H9 (cell line): ENCODE measurements at regions not wholly inside any gene's neighbourhood (a gene's known extent, or its start where the extent isn't known, plus 50 kb on each side); places are given as distances from the start of the nearest gene placed in this dataset.
A peak's percentile ranks its signal among the peaks of the same experiment; 100 is the strongest.

Experiments used
- DNase-seq: peaks from one replicate; pipeline ENCODE4 v3.0.0-alpha.2; 2017
- H2AFZ ChIP-seq: one replicate; pipeline ENCODE4 v1.6.1; 2013; ENCODE audit warnings: mild to moderate bottlenecking, low read length, control low read depth, moderate library complexity
- H2AK5ac ChIP-seq: 2 replicates; pipeline ENCODE4 v1.6.1; 2013; ENCODE audit warnings: low read length, control low read depth, mixed read lengths; ENCODE audit not compliant: insufficient read length
- H2BK120ac ChIP-seq: one replicate; pipeline ENCODE4 v1.6.1; 2013; ENCODE audit warnings: low read depth, mild to moderate bottlenecking, low read length, control low read depth, inconsistent platforms; ENCODE audit not compliant: poor library complexity, severe bottlenecking
- H2BK12ac ChIP-seq: 2 replicates; pipeline ENCODE4 v1.6.1; 2013; ENCODE audit warnings: low read length, control low read depth, mixed read lengths, low read depth; ENCODE audit not compliant: insufficient read length
- H2BK15ac ChIP-seq: 2 replicates; pipeline ENCODE4 v1.6.1; 2013; ENCODE audit warnings: low read depth, low read length, control low read depth
- H2BK20ac ChIP-seq: one replicate; pipeline ENCODE4 v1.6.1; 2013; ENCODE audit warnings: low read depth, mild to moderate bottlenecking, low read length, control low read depth, inconsistent platforms; ENCODE audit not compliant: poor library complexity, severe bottlenecking
- H2BK5ac ChIP-seq: 2 replicates; pipeline ENCODE4 v1.6.1; 2013; ENCODE audit warnings: low read length, control low read depth, mixed read lengths; ENCODE audit not compliant: insufficient read length
- H3K14ac ChIP-seq: 2 replicates; pipeline ENCODE4 v1.6.1; 2013; ENCODE audit warnings: low read length, control low read depth; ENCODE audit not compliant: insufficient read depth
- H3K18ac ChIP-seq: 2 replicates; pipeline ENCODE4 v1.6.1; 2013; ENCODE audit warnings: low read depth, mild to moderate bottlenecking, mixed read lengths, low read length, control low read depth; ENCODE audit not compliant: insufficient read length
- H3K23ac ChIP-seq: 2 replicates; pipeline ENCODE4 v1.6.1; 2013; ENCODE audit warnings: low read length, control low read depth, mixed read lengths, low read depth; ENCODE audit not compliant: insufficient read length
- H3K23me2 ChIP-seq: 2 replicates; pipeline ENCODE4 v1.6.1; 2013; ENCODE audit warnings: low read depth, mild to moderate bottlenecking, mixed read lengths, low read length, control low read depth; ENCODE audit not compliant: insufficient read length, poor library complexity, severe bottlenecking
- H3K27ac ChIP-seq: 2 replicates; pipeline ENCODE4 v1.5.1; 2013; ENCODE audit warnings: low read length, control low read depth, mixed read lengths, low read depth; ENCODE audit not compliant: insufficient read length
- H3K27me3 ChIP-seq: 2 replicates; pipeline ENCODE4 v1.6.1; 2013; ENCODE audit warnings: low read length, control low read depth, inconsistent platforms; ENCODE audit not compliant: insufficient read depth
- H3K4ac ChIP-seq: 2 replicates; pipeline ENCODE4 v1.6.1; 2013; ENCODE audit warnings: low read depth, mild to moderate bottlenecking, control low read depth, inconsistent platforms, low read length, moderate library complexity
- H3K4me1 ChIP-seq: 2 replicates; pipeline ENCODE4 v1.6.1; 2013; ENCODE audit warnings: low read length, control low read depth, inconsistent platforms; ENCODE audit not compliant: insufficient read depth
- H3K4me2 ChIP-seq: 2 replicates; pipeline ENCODE4 v1.6.1; 2013; ENCODE audit warnings: low read length, control low read depth, mixed read lengths; ENCODE audit not compliant: insufficient read length, insufficient read depth
- H3K56ac ChIP-seq: 2 replicates; pipeline ENCODE4 v1.6.1; 2013; ENCODE audit warnings: low read depth, mild to moderate bottlenecking, mixed read lengths, low read length, control low read depth; ENCODE audit not compliant: insufficient read length
- H3K79me1 ChIP-seq: 2 replicates; pipeline ENCODE4 v1.6.1; 2013; ENCODE audit warnings: low read depth, mild to moderate bottlenecking, moderate library complexity, low read length, control low read depth, inconsistent platforms; ENCODE audit not compliant: insufficient read depth, poor library complexity, severe bottlenecking
- H3K79me2 ChIP-seq: 2 replicates; pipeline ENCODE4 v1.6.1; 2013; ENCODE audit warnings: low read length, control low read depth, inconsistent platforms; ENCODE audit not compliant: insufficient read depth
- H3K9ac ChIP-seq: 2 replicates; pipeline ENCODE4 v1.6.1; 2013; ENCODE audit warnings: low read length, control low read depth, mixed read lengths; ENCODE audit not compliant: insufficient read length; ENCODE audit errors: extremely low read depth
- H3K9me3 ChIP-seq: one replicate; pipeline ENCODE4 v1.6.1; 2013; ENCODE audit warnings: low read depth, low read length, inconsistent platforms; ENCODE audit not compliant: control insufficient read depth
- H3T11ph ChIP-seq: one replicate; pipeline ENCODE4 v1.6.1; 2013; ENCODE audit warnings: mild to moderate bottlenecking, low read length, control low read depth, inconsistent platforms
- H4K20me1 ChIP-seq: one replicate; pipeline ENCODE4 v1.6.1; 2013; ENCODE audit not compliant: control insufficient read depth, insufficient read length, insufficient read depth
- H4K5ac ChIP-seq: 2 replicates; pipeline ENCODE4 v1.6.1; 2013; ENCODE audit warnings: low read depth, mild to moderate bottlenecking, mixed read lengths, low read length, control low read depth; ENCODE audit not compliant: insufficient read length
- H4K8ac ChIP-seq: replicated peaks from 2 replicates; pipeline ENCODE4 v1.6.1; 2013; ENCODE audit warnings: low read length, control low read depth, mixed read lengths, low read depth; ENCODE audit not compliant: insufficient read length
- H4K91ac ChIP-seq: 2 replicates; pipeline ENCODE4 v1.6.1; 2013; ENCODE audit warnings: low read depth, mild to moderate bottlenecking, moderate library complexity, mixed read lengths, low read length, control low read depth; ENCODE audit not compliant: insufficient read length
- H3K27ac Mint-ChIP-seq, 3 experiments: 2 replicates in 2 of 3; 3 replicates in 1 of 3; pipeline ENCODE4 v1.8.0; 2020 to 2021; ENCODE audit warnings: mixed read lengths in 3 of 3, mild to moderate bottlenecking in 1 of 3, moderate library complexity in 1 of 3
- H3K27me3 Mint-ChIP-seq: 2 replicates; pipeline ENCODE4 v1.8.0; 2021; ENCODE audit warnings: low read depth, mild to moderate bottlenecking, moderate library complexity, mixed read lengths
- H3K36me3 Mint-ChIP-seq, 3 experiments: 2 replicates in 2 of 3; 3 replicates in 1 of 3; pipeline ENCODE4 v1.8.0; 2020 to 2021; ENCODE audit warnings: low read depth in 3 of 3, mixed read lengths in 3 of 3; ENCODE audit not compliant: insufficient read depth in 1 of 3
- H3K4me1 Mint-ChIP-seq, 2 experiments: 2 replicates each; pipeline ENCODE4 v1.8.0; 2020; ENCODE audit warnings: mixed read lengths in 2 of 2
- H3K4me3 Mint-ChIP-seq, 2 experiments: 2 replicates in 1 of 2; 3 replicates in 1 of 2; pipeline ENCODE4 v1.8.0; 2020 to 2021; ENCODE audit warnings: mild to moderate bottlenecking in 2 of 2, mixed read lengths in 2 of 2, moderate library complexity in 1 of 2
- H3K9me3 Mint-ChIP-seq, 2 experiments: 2 replicates in 1 of 2; 3 replicates in 1 of 2; pipeline ENCODE4 v1.8.0; 2020; ENCODE audit warnings: mild to moderate bottlenecking in 2 of 2, mixed read lengths in 2 of 2, moderate library complexity in 1 of 2
- WGBS: extraction: QIAGEN DNeasy Blood & Tissue Kit; methylation state at CpG from one replicate; pipeline ENCODE4 v1.1.7; 2013; ENCODE audit warnings: missing lambda C conversion rate, low lambda C conversion rate, mixed read lengths; ENCODE audit not compliant: insufficient read length; ENCODE audit errors: extremely low coverage; 5-methylcytosine and 5-hydroxymethylcytosine counted together
- TF ChIP-seq, protein P1 (sequence below): fragments of 200-600 bp; sonication (generic); conservative IDR thresholded peaks from 3 replicates; pipeline ENCODE4 v1.8.0; 2021; ENCODE audit warnings: antibody characterized with exemption, mild to moderate bottlenecking

DNA sequence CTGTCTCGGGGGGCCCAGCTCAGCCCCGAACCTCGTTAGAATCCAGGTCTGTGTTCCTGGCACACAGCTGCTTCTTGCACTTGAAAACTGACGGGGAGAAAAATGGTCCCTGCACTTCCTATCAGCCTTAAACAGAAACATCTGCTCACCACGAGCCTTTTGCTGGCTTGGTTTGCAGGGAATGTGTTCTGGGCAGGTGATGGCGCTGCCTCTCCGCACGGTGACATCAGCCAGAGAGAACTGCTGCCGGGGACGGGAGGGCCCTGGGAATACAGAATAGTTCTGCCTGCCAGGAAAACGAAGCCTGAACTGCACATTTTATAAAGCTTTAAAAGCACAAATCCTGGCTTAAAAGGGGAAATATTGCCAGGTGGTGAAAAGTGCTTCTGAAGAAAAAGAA lies 622.5 kb downstream of the TYW1 start:
- no peak overlapping the region for H3K23ac ChIP-seq
- no peak overlapping the region for H3K27ac ChIP-seq
- Mint-ChIP-seq H3K4me3 (no peak overlapping the region), H3K36me3 (no peaks in the 10 kb centered on the region), H3K27me3 (peaks cover 22% of the 10 kb centered on the region), H3K9me3 (no peaks in the 10 kb centered on the region; a peak in 1 of 5 replicates), H3K27ac (no peak overlapping the region), H3K4me1 (peaks cover 33 to 36% of the 10 kb centered on the region in 2 experiments)
- no peaks in the 10 kb centered on the region for H3K9me3 ChIP-seq
- no peaks in the 10 kb centered on the region; the same call in 1 of the 2 replicates for H3K4me1 ChIP-seq
- no peaks in the 10 kb centered on the region for H3K27me3 ChIP-seq
- H3K18ac ChIP-seq, result no peak overlapping the region
- H3K23me2 ChIP-seq, result no peaks in the 10 kb centered on the region
- peak overlapping the region; percentile 32 for H2AFZ ChIP-seq
- H4K20me1 ChIP-seq, result no peaks in the 10 kb centered on the region
- no peaks in the 10 kb centered on the region for H3K79me1 ChIP-seq
- H3K79me2 ChIP-seq, result no peaks in the 10 kb centered on the region
- H2BK5ac ChIP-seq, result no peak overlapping the region
- DNase-seq, result peak; percentile 69
- H4K5ac ChIP-seq, result no peak overlapping the region
- H3K9ac ChIP-seq, result no peak overlapping the region
- H4K8ac ChIP-seq, result no peak overlapping the region
- H2AK5ac ChIP-seq, result no peak overlapping the region
- no peak overlapping the region; the same call in 1 of the 2 replicates for H3K14ac ChIP-seq
- no peak overlapping the region for H2BK120ac ChIP-seq
- H3T11ph ChIP-seq, result no peak overlapping the region
- no peak overlapping the region for H3K56ac ChIP-seq
- no peak overlapping the region for H4K91ac ChIP-seq
- H3K4ac ChIP-seq, result no peak overlapping the region
- H3K4me2 ChIP-seq, result no peak overlapping the region
- H2BK15ac ChIP-seq, result no peak overlapping the region
- WGBS, result no CpG with 5 or more reads among the region's 11 CpGs
- TF ChIP-seq, protein P1, sequence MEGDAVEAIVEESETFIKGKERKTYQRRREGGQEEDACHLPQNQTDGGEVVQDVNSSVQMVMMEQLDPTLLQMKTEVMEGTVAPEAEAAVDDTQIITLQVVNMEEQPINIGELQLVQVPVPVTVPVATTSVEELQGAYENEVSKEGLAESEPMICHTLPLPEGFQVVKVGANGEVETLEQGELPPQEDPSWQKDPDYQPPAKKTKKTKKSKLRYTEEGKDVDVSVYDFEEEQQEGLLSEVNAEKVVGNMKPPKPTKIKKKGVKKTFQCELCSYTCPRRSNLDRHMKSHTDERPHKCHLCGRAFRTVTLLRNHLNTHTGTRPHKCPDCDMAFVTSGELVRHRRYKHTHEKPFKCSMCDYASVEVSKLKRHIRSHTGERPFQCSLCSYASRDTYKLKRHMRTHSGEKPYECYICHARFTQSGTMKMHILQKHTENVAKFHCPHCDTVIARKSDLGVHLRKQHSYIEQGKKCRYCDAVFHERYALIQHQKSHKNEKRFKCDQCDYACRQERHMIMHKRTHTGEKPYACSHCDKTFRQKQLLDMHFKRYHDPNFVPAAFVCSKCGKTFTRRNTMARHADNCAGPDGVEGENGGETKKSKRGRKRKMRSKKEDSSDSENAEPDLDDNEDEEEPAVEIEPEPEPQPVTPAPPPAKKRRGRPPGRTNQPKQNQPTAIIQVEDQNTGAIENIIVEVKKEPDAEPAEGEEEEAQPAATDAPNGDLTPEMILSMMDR, result peak; percentile 39; the same call in 1 of the 3 replicates
- H2BK12ac ChIP-seq, result no peak overlapping the region
- no peak overlapping the region for H2BK20ac ChIP-seq
